ENCODE measurements at regions not wholly inside any gene's neighbourhood (a gene's known extent, or its start where the extent isn't known, plus 50 kb on each side); places are given as distances from the start of the nearest gene placed in this dataset.
"Not testable (repeated sequence)": the region's sequence is repeated elsewhere in the genome, so short reads cannot be mapped to it uniquely, and the experiment has no call there.

DNA sequence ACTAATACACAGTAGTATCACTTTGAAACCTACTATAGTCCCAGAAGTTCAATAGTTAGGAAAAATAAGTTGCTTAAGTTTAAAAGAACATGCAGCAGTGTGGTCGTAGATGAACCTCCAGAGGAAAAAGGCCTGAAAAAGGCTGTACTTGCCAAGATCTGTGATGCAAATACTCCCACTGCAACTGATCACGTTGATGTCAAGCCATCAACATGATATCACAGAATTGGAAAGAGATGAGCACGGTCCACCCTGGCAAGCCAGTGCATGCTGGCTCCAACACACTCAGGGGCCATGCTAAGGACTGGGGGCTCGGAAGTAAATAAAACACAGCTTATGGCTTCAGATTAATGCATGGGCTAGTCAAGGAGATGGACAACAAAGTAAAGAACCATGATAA is 71.8 kb upstream of the LRCH1 start:
- Histone ChIP-seq H2AFZ (ENCODE audit: low read length, unreplicated experiment) (no peak overlapping the region), H3K4me1 (ENCODE audit: control insufficient read depth, insufficient read depth, low read length, unreplicated experiment) (peaks cover 2% of the 10 kb centered on the region), H3K27ac (ENCODE audit: low read depth, low read length) (no peak overlapping the region), H3K79me2 (ENCODE audit: control insufficient read depth, insufficient read depth, low read length, unreplicated experiment) (no peaks in the 10 kb centered on the region), H3K4me3 (ENCODE audit: low read depth, low read length) (no peak overlapping the region), H3K27me3 (ENCODE audit: insufficient read depth, low read length) (no peaks in the 10 kb centered on the region), H3K36me3 (ENCODE audit: insufficient read depth, low read length) (no peaks in the 10 kb centered on the region)

DNA sequence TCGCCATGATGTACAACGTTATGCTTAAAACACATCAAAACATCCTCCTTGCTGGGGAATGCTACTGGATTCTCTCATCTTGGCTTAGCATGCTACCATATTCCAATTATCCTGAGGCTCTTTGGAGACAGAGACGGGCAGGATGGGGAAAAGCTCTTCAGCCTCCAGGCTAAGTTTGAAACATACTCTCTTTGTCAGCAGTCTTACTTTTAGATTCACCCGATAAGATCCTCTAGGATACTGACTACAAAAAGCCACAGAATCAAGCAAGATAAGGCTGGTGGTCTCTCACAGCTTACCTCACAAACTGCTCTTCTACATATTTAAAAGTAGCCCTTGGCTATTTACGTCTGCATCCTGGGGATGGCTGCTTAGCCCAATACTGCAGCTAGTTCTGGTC is 72.8 kb upstream of the LRCH1 start:
- Histone ChIP-seq H3K27me3 (ENCODE audit: insufficient read depth, low read length) (no peaks in the 10 kb centered on the region), H3K36me3 (ENCODE audit: insufficient read depth, low read length) (no peaks in the 10 kb centered on the region), H2AFZ (ENCODE audit: low read length, unreplicated experiment) (no peak overlapping the region)

GRCh38 chr13:46479691-46480090 is 73.3 kb upstream of the LRCH1 start:
- peaks cover 13% of the 10 kb centered on the region for H3K4me1 ChIP-seq (ENCODE audit: control insufficient read depth, insufficient read depth, low read length, unreplicated experiment)
- no peak overlapping the region for H2AFZ ChIP-seq (ENCODE audit: low read length, unreplicated experiment)
- no peaks in the 10 kb centered on the region for H3K27me3 ChIP-seq (ENCODE audit: insufficient read depth, low read length)
- H3K36me3 ChIP-seq (ENCODE audit: insufficient read depth, low read length) = no peaks in the 10 kb centered on the region
- H3K27ac ChIP-seq (ENCODE audit: low read depth, low read length) = no peak overlapping the region
- H3K4me3 ChIP-seq (ENCODE audit: low read depth, low read length) = no peak overlapping the region
- H3K79me2 ChIP-seq (ENCODE audit: control insufficient read depth, insufficient read depth, low read length, unreplicated experiment) = no peaks in the 10 kb centered on the region

More for the DNA sequence above, 72.8 kb upstream of the LRCH1 start:
- H3K79me2 ChIP-seq (ENCODE audit: control insufficient read depth, insufficient read depth, low read length, unreplicated experiment) = no peaks in the 10 kb centered on the region
- no peak overlapping the region for H3K4me3 ChIP-seq (ENCODE audit: low read depth, low read length)
- H3K27ac ChIP-seq (ENCODE audit: low read depth, low read length) = no peak overlapping the region
- peaks cover 12% of the 10 kb centered on the region for H3K4me1 ChIP-seq (ENCODE audit: control insufficient read depth, insufficient read depth, low read length, unreplicated experiment)

DNA sequence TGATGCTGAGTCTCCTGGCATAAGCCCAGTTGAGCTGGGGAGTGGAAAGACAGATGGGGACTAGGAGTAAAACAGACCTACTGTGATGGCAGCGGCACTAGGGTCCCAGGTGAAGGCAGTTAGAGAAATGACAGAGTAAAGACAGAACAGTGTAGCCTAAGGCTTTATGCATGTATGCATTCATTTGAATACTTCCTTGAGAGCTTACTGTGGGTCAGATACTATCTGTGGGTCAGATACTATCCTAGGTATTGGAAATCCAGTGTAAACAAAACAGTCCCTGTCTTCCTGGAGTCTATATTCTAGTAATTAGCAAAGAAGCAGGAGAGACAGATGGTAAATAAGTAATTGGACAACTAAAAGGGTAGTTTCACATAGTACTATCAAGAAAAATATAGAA is 73.7 kb upstream of the LRCH1 start:
- H3K27ac ChIP-seq (ENCODE audit: low read depth, low read length) = no peak overlapping the region
- no peak overlapping the region for H2AFZ ChIP-seq (ENCODE audit: low read length, unreplicated experiment)
- no peaks in the 10 kb centered on the region for H3K36me3 ChIP-seq (ENCODE audit: insufficient read depth, low read length)
- no peaks in the 10 kb centered on the region for H3K27me3 ChIP-seq (ENCODE audit: insufficient read depth, low read length)
- H3K79me2 ChIP-seq (ENCODE audit: control insufficient read depth, insufficient read depth, low read length, unreplicated experiment) = no peaks in the 10 kb centered on the region
- H3K4me1 ChIP-seq (ENCODE audit: control insufficient read depth, insufficient read depth, low read length, unreplicated experiment) = peaks cover 13% of the 10 kb centered on the region
- no peak overlapping the region for H3K4me3 ChIP-seq (ENCODE audit: low read depth, low read length)

- H3K4me3 ChIP-seq (ENCODE audit: low read depth, low read length) = no peak overlapping the region
- H3K36me3 ChIP-seq (ENCODE audit: insufficient read depth, low read length) = no peaks in the 10 kb centered on the region
- H3K4me1 ChIP-seq (ENCODE audit: control insufficient read depth, insufficient read depth, low read length, unreplicated experiment) = peaks cover 13% of the 10 kb centered on the region
- no peaks in the 10 kb centered on the region for H3K27me3 ChIP-seq (ENCODE audit: insufficient read depth, low read length)
- no peak overlapping the region for H3K27ac ChIP-seq (ENCODE audit: low read depth, low read length)
- H2AFZ ChIP-seq (ENCODE audit: low read length, unreplicated experiment) = no peak overlapping the region
- H3K79me2 ChIP-seq (ENCODE audit: control insufficient read depth, insufficient read depth, low read length, unreplicated experiment) = no peaks in the 10 kb centered on the region
Observed at GRCh38 chr13:46478651-46479050, 74.3 kb upstream of the LRCH1 start.

DNA sequence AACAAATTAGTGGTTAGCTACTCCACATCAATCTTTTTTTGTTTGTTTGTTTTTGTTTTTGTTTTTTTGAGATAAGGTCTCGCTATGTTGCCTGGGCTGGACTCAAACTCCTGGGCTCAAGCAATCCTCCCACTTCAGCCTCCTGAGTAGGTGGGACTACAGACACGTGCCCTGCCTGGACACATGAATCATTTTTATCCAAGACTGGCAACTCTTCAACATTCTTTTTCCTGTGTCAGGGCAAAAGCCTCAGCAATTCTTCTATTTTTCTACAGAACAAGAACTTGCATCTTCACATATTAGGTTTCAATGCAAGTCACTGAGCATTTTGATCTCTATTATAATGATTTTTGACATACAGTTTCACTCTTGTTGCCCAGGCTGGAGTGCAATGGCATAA is 76.8 kb upstream of the LRCH1 start:
- Histone ChIP-seq H3K27me3 (ENCODE audit: insufficient read depth, low read length) (no peaks in the 10 kb centered on the region), H2AFZ (ENCODE audit: low read length, unreplicated experiment) (peak overlapping the region; percentile 32), H3K27ac (ENCODE audit: low read depth, low read length) (no peak overlapping the region), H3K4me1 (ENCODE audit: control insufficient read depth, insufficient read depth, low read length, unreplicated experiment) (peaks cover 13% of the 10 kb centered on the region), H3K4me3 (ENCODE audit: low read depth, low read length) (no peak overlapping the region), H3K36me3 (ENCODE audit: insufficient read depth, low read length) (no peaks in the 10 kb centered on the region), H3K79me2 (ENCODE audit: control insufficient read depth, insufficient read depth, low read length, unreplicated experiment) (no peaks in the 10 kb centered on the region)

GRCh38 chr13:46475541-46475991 is 77.4 kb upstream of the LRCH1 start:
- Histone ChIP-seq H3K4me1 (ENCODE audit: control insufficient read depth, insufficient read depth, low read length, unreplicated experiment) (peaks cover 13% of the 10 kb centered on the region), H2AFZ (ENCODE audit: low read length, unreplicated experiment) (no peak overlapping the region), H3K27ac (ENCODE audit: low read depth, low read length) (no peak overlapping the region), H3K27me3 (ENCODE audit: insufficient read depth, low read length) (no peaks in the 10 kb centered on the region), H3K36me3 (ENCODE audit: insufficient read depth, low read length) (no peaks in the 10 kb centered on the region), H3K79me2 (ENCODE audit: control insufficient read depth, insufficient read depth, low read length, unreplicated experiment) (no peaks in the 10 kb centered on the region), H3K4me3 (ENCODE audit: low read depth, low read length) (no peak overlapping the region)

DNA sequence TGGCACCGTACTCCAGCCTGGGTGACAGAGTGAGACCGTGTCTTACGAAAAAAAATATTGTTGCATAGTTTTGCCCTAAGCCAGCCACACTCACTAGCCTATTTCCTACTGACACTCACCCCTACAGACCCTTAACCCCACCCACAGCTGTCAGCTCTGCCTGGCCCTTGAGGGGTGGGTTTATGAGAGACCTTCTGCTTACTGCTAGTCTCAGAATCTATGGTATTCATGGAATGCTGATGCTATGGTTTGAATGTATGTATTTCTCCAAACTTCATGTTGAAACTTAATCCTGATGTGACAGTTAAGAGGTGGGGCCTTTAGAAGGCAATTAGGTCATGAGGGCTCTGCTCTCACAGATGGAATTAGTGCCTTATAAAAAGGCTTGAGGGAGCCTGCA is 79.2 kb upstream of the LRCH1 start:
- H3K27me3 ChIP-seq (ENCODE audit: insufficient read depth, low read length) = no peaks in the 10 kb centered on the region
- no peaks in the 10 kb centered on the region for H3K79me2 ChIP-seq (ENCODE audit: control insufficient read depth, insufficient read depth, low read length, unreplicated experiment)
- H2AFZ ChIP-seq (ENCODE audit: low read length, unreplicated experiment) = no peak overlapping the region
- no peaks in the 10 kb centered on the region for H3K36me3 ChIP-seq (ENCODE audit: insufficient read depth, low read length)
- H3K27ac ChIP-seq (ENCODE audit: low read depth, low read length) = no peak overlapping the region
- H3K4me1 ChIP-seq (ENCODE audit: control insufficient read depth, insufficient read depth, low read length, unreplicated experiment) = peaks cover 13% of the 10 kb centered on the region
- no peak overlapping the region for H3K4me3 ChIP-seq (ENCODE audit: low read depth, low read length)

GRCh38 chr13:46472384-46472783 is 80.6 kb upstream of the LRCH1 start:
- H3K36me3 ChIP-seq (ENCODE audit: insufficient read depth, low read length) = no peaks in the 10 kb centered on the region
- peaks cover 13% of the 10 kb centered on the region for H3K4me1 ChIP-seq (ENCODE audit: control insufficient read depth, insufficient read depth, low read length, unreplicated experiment)
- no peak overlapping the region for H2AFZ ChIP-seq (ENCODE audit: low read length, unreplicated experiment)
- H3K4me3 ChIP-seq (ENCODE audit: low read depth, low read length) = no peak overlapping the region
- no peaks in the 10 kb centered on the region for H3K27me3 ChIP-seq (ENCODE audit: insufficient read depth, low read length)
- no peaks in the 10 kb centered on the region for H3K79me2 ChIP-seq (ENCODE audit: control insufficient read depth, insufficient read depth, low read length, unreplicated experiment)
- H3K27ac ChIP-seq (ENCODE audit: low read depth, low read length) = no peak overlapping the region

DNA sequence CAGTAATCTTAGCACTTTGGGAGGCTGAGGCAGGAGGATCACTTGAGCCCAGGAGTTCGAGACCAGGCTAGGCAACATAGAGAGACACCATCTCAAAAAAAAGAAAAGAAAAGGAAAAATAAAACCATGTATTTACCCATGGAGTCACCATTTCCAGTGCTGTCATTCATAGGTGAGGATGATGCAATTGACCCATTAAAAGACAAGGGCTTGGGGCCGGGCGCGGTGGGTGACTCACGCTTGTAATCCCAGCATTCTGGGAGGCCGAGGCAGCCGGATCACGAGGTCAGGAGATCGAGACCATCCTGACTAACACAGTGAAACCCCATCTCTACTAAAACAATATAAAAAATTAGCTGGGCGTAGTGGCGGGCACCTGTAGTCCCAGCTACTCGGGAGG is 82.6 kb upstream of the RUBCNL start:
- not testable (repeated sequence) for H3K4me1 ChIP-seq (ENCODE audit: control insufficient read depth, insufficient read depth, low read length, unreplicated experiment); H3K36me3 ChIP-seq (ENCODE audit: insufficient read depth, low read length); H3K27ac ChIP-seq (ENCODE audit: low read depth, low read length); H3K4me3 ChIP-seq (ENCODE audit: low read depth, low read length); H2AFZ ChIP-seq (ENCODE audit: low read length, unreplicated experiment); H3K27me3 ChIP-seq (ENCODE audit: insufficient read depth, low read length); H3K79me2 ChIP-seq (ENCODE audit: control insufficient read depth, insufficient read depth, low read length, unreplicated experiment)

DNA sequence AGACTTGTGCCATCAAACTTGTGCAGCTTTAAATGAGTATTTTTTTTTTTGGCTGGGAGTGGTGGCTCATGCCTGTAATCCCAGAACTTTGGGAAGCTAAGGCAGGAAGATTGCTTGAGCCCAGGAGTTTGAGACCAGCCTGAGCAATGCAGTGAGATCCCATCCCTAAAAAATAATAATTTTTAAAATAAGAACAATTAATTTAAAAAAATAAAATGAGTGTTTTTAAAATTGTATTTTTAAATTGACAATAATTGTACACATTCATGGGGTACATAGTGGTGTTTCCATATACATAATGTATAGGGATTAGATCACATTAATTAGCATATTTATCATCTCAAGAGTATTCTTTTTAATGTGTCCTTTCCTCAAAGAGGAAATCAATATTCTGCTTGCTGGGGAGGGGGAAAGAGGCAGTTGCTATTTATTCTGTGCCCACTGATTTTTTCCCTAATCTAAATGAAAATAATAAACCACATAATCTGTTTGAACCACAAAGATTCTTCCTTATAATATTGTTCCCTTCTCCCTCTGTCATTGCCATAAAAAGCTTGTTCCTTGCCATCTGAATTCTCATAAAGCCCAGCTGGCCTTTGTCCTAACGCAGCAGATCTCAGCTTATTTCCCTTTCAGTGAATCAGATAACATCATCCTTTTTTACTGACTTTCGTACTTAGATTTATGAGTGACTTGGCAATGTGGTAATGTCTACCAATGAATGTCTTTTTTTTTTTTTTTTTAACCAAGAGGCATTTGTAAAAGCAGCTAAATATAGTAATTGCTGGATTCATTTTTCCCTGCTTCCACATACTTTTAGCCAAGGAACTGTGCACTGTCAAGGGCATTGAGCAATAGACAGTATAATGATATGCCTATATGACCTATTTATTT is 81.8 kb upstream of the RUBCNL start:
- Histone ChIP-seq H3K36me3 (ENCODE audit: insufficient read depth, low read length) (no peaks in the 10 kb centered on the region), H3K27me3 (ENCODE audit: insufficient read depth, low read length) (no peaks in the 10 kb centered on the region), H3K4me1 (ENCODE audit: control insufficient read depth, insufficient read depth, low read length, unreplicated experiment) (no peaks in the 10 kb centered on the region), H3K4me3 (ENCODE audit: low read depth, low read length) (no peak overlapping the region), H3K27ac (ENCODE audit: low read depth, low read length) (no peak overlapping the region), H2AFZ (ENCODE audit: low read length, unreplicated experiment) (no peak overlapping the region), H3K79me2 (ENCODE audit: control insufficient read depth, insufficient read depth, low read length, unreplicated experiment) (no peaks in the 10 kb centered on the region)

All from ACC112 (cell line).